Fibroblast of gingiva (primary cell): ENCODE measurements at regions not wholly inside any gene's neighbourhood (a gene's known extent, or its start where the extent isn't known, plus 50 kb on each side); places are given as distances from the start of the nearest gene placed in this dataset.
A peak's percentile ranks its signal among the peaks of the same experiment; 100 is the strongest.

Experiments used
- DNase-seq: peaks from one replicate; pipeline ENCODE4 v3.0.0-alpha.2; 2011; ENCODE audit warnings: low read depth

DNA sequence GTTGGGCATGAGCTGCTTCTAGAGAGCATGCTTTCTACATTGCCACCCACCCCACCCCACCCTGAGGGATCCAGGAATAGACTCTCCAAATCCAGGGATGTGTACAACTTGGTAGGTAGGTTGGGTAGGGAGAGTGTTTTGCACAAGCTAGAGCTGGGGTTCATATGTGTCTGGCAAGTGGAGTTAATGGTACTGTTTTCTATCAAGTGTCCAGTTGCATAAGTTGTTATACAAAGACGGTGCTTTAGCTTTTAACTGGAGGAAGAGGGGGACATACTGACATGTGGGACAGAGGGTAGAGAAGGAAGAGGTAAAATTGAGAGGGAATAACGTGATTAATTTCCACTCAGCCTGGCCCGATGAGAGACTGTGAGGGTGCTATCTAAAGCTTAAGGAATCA is 51.0 kb upstream of the TNC start:
- no peak for DNase-seq

DNA sequence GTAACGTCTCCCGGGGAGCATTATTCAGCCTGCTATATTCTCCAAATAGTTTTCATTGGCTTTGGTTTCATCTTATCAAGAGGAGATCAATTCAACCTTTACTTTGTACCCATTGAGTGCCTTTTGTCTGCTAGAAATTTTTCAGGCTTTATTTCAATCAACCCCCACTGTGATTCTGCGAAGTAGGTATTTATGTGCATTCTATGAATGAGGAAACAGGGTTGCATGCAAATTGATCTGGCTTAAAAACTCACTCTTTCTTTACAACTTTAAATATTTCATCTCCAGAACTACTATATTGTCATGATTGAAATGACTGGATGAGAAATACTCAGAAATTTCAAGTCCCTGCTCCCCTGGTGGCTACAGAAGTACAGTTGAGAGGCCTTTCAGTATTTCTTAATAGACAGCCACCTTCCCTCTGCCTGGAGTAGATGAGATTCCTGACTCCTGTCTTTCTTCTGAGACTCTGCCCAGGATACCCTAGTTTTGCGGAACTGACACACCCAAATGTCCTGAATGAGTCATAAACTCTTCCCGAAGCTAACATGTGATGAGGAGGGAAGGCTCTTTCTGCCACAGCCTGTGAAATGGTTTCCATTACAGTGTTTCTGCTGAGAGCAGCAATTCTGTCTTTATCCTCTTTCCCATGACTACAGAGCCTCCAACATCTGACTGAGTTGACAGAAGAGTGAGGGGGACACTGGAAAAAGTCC is 52.6 kb upstream of the TNC start:
- DNase-seq = peak; percentile 43

DNA sequence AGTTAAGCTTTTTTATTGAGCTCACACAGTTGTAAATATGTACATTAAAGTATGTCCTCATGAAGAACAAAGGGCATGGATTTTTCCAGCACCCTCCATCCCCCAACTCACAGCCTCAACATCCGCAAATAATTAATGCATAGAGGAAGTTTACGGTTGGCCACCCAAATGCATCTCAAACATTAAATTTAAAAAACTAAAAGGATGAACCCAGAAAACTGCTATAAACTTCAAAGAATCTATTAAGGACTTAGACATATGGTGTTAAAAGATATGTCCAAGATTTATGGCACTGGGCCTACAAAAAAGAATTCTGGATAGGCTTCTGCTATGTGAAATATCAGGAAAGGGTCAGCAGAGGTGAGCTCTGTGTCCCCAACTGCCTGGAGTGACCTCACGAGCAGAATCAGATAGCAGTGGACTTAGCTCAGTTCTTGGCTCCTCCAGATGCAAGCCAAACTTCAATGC is 54.0 kb upstream of the TNC start:
- DNase-seq = no peak

DNA sequence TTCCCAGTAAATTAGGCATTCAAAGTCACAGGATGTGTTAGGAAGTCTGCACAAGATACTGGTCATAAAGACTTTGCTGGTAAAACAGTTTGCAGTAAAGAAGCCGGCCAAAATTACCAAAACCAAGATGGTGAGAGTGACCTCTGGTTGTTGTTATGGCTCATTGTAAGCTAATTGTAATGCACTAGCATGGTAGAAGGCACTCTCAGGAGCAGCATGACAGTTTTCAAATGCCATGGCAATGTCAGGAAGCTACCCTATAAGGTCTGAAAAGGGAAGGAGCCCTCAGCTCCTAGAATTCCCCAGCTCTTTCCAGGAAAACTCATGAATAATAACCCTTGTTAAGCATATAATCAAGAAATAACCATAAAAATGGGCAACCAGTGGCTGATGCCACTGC is 64.3 kb upstream of the TNC start:
- no peak for DNase-seq

DNA sequence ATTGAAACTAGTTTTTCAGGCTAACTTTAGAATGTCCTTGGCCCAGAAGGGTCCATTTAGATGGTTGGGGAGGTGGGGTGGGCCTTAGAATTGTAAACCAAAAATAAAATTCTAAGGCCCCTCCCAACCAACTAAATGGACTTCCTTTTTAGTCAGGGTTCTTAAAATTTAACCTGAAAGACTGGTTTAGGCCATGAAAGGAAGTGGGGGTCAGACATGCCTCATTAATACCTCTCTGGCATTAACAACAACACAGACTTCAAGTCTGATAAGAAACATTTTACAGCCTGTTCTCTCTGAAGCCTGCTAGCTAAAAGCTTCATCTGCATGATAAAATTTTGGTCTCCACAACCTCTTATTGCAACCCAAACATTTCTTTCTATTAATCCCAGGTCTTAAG is 65.5 kb upstream of the TNC start:
- no peak for DNase-seq

DNA sequence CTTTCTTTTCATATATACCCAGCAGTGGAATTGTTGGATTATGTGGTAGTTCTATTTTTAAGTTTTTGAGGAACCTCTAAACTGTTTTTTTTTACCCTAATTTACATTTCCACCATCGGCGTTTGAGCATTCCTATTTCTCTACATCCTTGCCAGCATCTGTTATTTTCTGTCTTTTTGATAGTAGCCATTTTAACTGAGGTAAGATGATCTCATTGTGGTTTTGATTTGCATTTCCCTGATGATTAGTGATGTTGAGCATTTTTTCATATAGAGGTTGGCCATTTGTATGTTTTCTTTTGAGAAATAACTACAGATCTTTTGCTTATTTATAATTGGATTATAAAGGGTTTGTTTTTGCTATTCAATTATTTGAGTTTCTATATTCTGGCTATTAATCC is 71.7 kb upstream of the TNC start:
- DNase-seq = no peak

DNA sequence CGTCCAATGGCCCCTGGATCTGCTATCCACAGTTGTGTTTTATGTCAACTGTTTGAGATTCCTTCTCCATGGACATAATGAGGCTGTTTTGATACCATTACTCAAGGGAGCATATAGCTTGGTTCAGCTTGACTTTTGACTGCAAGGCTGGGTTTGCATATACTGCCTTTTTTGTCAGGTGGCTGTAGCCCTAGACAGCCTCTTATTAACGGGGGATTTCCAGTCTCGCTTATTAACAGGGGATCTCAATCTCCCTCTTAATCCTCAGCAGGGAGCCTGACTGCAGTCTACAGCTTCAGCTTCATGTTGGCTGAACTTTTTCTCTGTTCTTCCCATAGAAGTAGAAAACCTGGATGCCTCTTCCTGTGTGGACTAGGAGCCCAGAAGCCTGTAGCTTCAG is 73.7 kb upstream of the TNC start:
- DNase-seq = no peak

DNA sequence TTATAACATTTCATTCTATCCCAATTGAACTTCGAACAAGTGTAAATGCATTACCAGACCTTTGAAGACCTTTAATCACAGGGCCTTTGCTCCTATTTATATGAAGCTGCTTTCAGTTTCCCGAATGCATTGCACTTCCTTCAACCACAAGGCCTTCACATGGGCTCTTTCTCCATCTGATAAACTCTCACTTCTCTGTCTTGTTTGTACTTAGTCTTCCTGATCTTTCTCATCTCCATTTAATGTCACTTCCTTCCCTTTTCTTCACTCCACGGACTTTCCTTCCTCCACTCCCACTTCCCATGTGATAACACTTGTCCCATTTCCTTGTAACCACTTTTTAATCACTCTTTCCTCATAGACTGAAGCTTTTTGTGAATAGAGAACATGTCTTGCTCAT is 74.3 kb upstream of the TNC start:
- DNase-seq = no peak

DNA sequence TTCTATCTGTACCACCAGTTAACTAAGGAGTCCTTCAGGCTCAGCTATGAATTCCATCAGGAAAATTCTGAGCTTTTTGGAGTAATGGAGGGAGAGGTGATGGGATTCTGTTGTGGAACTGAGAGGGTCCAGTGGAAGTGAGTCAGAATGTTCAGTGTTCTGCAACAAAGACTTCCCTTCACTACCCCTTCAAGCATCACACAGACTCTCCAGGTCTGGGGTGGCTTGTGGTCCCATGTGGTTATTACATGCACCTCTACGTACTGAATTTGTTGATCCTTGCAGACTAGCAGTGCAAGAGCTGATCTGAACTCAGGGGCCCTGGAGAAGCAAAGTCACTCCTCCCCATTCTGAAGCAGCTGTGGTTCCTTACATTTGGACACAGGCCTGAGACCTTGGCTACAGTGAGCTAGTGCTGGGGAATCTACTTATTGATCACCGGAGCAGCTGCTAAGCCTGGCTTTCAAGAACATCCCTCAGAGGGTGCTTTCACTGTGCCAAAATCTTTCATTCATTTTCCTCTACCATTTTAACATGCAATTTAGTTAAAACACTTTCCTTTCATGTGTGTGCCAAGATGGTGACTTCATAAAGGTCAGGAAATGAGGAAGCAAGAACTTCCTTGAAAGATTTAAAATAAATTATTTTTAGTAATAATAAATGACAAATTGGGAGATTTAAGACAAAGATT is 75.0 kb upstream of the TNC start:
- DNase-seq = no peak

DNA sequence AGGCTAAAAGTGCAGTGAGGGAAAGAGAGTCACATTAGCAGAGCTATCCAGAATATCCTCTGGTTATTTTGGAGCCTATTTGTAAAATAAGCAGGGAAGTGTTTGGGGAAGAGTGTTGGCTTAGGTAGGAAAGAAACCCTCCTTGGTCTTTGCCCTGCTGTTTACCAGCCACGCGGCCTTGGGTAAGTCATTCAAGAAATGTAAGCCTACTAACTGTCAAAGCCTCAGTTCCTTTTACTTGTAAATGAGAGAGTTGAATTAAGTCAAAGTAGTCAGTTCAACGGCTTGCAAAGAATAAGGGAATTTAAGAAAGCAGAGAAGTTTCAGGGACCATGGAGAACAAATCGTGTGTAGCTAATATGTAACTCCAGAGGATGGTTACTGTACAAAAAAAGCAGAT is 75.8 kb upstream of the TNC start:
- DNase-seq = no peak

DNA sequence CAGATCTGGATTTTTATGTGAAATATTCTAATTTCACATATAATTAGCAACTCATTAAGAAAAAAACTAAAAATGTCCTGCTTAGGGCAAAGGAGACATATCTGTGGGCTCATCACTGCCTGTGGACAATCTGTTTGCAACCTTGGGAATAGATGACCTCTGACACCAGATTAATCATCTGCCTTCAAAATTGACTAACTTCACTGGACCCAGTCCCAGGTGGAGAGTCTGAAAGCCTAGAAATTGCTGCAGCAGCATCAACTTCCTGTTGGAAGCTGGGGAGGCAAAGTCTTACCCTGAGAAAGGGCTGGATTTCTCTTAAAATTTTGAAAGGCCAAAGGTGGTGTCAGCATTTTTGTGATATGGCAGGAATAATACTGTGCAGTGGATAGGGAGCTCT is 76.3 kb upstream of the TNC start:
- DNase-seq = peak; percentile 46

DNA sequence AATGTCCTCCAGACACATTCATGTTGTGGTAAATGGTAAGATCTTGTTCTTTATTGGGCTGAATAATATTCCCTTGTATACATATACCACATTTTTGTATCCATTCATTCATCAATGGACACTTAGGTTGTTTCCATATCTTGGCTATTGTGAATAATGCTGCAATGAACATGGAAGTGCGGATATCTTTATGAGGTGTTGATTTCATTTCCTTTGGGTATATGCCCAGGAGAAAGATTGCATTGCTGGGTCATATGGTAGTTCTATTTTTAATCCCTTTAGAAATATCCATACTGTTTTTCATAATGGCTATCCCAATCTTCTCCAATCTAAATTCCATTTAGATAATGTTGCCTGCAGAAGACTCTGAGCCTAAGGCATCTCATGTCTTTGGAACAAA is 78.0 kb upstream of the TNC start:
- no peak for DNase-seq

DNA sequence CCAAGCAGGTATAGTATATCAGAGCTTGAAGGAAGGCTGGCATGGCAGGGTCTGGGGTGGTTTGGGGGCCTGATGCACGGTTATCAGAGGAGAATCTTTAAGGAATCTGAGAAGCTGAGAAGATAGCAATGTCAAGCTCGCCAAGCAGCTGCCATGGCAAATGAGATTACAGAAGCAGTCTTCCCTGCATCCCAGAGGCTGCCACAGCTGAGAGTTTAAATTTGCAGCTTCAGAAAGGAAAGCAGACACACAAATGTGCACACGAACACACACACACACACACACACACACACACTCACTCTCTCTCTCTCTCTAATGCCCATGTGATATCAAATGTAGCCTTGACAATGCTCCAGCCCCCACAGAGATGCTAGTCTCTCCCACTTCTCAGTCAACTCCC is 79.0 kb upstream of the TNC start:
- no peak for DNase-seq

DNA sequence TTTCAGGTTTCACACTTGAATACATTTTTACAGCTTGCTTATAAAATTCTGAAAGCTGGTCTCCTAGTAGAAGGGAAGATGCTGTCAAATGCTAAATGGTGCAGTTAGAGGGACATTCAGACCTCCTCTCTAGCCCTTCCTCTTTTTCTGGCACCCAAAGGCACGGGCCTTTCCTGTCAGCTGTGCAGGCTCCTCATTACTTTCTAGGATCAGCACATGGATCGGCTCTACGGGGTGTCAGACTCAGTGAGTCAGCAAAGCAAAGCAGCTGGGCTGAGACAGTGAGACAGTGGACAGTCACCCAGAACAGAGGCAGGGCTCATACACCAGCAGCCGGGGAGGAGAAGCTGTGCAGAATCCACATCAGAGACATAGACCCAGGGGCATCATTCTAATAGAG is 80.0 kb upstream of the TNC start:
- no peak for DNase-seq

DNA sequence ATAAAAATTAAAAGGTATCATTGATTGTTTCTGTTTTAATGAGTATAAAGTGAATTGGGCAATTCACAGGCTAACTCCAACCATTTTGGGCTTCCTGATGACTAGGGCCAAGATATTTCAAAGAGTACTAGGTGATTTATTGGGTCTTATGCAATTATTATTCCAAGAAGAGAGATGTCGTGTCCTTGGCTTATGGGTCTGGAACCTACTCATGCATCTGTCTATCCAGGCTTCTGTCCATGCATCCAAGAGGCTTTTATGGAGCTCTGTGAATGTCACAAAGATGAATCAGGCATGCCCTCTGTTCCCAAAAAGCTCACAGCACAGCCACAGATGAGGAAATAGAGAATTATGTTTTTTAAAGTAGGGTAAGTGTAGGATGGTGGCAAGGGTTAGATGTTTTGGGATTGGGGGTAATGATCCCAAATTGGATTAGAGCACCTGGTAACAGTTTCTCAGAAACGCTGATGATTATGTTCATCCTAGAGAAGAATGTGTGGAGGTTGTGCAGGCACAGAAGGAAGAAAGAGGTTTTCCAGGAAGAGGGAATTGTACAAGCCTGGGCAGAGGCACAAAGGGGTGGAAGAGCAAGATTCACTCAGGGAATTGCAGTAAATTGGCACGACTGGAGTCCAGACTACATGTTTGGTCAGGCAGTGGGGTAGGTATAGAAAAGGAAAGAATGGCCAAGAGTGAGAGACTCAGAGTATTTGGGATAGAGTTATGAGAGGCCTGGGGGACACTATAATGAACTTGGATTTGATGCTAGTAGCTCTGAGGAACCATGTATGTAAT is 83.0 kb upstream of the TNC start:
- DNase-seq = no peak

DNA sequence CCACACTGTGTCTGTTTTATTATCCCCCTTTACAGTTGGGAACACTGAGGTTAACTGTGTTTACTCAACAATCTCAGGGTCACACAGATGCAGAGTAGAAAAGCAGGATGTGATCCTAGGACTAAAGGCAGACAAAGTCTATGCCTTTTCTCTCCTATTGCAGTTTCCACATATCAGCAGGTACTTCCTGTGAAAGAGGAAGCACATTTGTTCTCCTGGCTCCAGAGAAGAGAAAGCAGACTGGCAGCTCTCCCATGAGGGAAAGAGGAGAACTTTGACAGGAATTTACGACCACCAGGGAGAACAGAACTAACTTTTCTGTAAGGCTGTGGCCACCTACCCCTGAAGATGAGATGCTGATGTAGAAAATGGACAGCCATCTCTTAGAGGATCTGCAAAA is 84.2 kb upstream of the TNC start:
- DNase-seq = no peak

DNA sequence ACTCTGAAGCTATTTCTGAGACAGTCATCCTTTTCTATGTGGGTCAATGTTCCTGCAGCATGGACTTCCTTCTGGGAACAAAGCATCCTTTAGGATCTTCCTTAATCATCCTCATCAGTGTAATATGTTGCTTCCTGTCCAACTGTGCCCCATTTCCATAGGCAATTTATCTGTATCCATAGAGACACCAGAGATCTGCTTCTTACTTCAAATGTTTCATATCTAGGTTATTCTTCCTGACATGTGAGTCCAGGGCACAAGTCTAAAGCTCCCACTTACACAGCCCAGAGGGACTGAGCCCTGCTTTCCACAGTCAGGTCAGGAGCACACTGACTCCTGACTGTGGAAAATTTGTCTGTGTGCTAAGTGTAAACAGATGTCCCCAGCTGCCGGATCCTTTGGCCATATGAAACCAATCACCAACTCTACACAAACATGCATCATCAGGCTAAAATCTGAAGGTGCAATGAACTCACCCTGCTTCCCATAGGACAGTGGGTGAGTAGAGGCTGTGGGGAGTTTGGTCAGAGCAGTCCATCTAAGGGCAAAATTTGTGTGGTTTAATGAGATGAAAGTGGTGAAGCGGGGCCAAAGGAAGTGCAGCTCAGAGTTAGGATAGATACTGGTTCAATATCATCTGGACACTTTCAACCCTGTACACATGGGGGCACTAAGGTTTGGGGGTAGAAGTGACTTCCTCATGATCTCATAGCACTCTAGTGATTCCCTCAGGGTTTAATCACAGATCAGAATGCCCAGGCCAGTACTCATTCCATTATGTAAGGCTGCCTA is 85.2 kb upstream of the TNC start:
- DNase-seq = peak; percentile 85

DNA sequence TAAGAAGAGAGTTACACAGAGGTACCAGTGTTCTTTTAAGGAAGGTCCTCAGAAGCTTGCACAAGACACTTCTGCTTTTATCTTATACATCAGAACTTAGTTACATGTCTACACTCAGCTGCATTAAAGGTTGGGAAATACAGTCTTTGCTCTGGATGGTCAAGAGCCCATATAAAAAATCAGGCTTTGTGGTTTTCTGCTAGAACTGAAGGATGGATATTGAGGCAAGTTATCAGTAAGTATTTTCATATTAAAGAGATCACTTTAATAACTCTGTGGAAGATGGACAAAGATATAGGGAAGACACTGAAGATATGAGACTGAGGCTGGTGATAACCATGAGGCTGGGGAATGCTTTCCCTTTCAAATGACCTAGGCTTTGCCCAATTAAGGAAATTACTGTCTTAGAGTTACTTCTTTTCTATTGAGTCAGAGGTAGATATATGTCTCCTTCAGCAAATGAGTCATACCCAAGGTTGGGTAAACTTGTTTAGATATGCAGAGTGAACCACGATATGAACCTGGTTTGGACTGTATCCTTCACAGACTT is 87.0 kb upstream of the TNC start:
- peak; percentile 32 for DNase-seq

DNA sequence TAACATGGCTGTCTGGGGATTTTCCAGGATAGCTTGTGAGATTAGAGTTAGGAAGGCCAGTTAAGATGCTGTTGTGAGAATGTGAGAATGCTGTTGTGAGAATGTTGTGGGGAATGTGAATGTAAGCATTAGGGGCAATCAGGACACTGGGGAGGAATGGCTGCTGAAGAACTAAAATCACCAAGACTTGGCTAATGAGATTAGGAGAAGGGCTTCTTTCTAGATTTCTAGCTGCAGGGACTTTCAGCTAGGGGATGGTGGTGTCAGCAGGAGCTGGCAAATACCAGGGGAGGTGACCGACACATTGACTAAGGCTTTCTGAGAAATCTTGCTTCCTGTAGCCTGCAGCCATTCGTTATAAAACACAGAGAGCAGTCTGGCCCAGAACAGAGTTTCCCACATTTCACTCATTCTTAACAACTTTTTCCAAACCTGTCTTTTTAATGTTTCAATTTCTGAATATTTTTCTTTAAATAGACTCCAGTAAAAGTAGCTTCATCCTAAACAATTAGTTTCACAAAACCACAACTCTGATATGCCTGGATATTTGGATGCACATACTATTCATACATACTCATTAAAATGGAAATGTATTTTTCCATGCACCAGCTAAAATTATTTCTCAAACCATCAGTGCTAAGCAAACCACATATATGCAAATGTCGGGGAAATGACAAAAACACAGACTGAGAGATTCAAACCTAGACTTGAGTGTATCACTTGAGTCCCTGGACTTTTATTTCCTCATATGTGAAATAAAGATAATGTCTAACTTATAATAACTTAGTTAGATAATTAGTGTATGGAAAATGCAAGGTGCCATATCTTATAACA is 89.3 kb upstream of the TNC start:
- DNase-seq = no peak

DNA sequence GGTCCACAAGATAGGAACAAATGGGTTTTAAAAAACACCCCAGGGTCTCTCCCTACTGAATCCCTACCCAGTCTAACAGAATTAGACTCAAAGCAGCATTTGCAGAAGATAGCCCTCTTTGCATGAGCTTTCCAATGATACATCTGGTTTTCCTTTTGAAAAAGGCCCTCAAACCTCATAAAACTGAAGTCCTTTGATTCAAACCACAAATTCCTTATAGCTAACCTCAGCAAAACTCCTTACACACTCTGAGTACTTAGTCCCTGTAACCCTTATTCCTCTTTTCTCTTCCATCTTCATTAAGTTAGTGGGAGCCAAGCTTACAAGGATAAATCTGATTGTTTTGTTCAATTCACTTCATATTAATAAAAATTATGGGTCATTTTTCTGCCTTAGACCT is 90.5 kb upstream of the TNC start:
- no peak for DNase-seq
